Neuron (in vitro differentiated cells): ENCODE measurements at regions not wholly inside any gene's neighbourhood (a gene's known extent, or its start where the extent isn't known, plus 50 kb on each side); places are given as distances from the start of the nearest gene placed in this dataset.

Experiments
- H2AFZ ChIP-seq: one replicate; pipeline ENCODE4 v1.6.1; 2013; ENCODE audit warnings: low read depth, mild to moderate bottlenecking, inconsistent platforms, low read length, moderate library complexity
- H3K27me3 ChIP-seq: one replicate; pipeline ENCODE4 v1.6.1; 2013; ENCODE audit warnings: low read length; ENCODE audit not compliant: insufficient read depth
- H3K36me3 ChIP-seq: one replicate; pipeline ENCODE4 v1.6.1; 2013; ENCODE audit warnings: low read length; ENCODE audit not compliant: insufficient read depth
- H3K4me1 ChIP-seq: one replicate; pipeline ENCODE4 v1.6.1; 2013; ENCODE audit warnings: low read length; ENCODE audit not compliant: insufficient read depth
- H3K4me3 ChIP-seq: 2 replicates; pipeline ENCODE4 v1.5.1; 2013; ENCODE audit warnings: mild to moderate bottlenecking, low read length, moderate library complexity
- H3K9me3 ChIP-seq: one replicate; pipeline ENCODE4 v1.6.1; 2013; ENCODE audit warnings: low read length

- no peaks in the 10 kb centered on the region for H3K27me3 ChIP-seq
- no peaks in the 10 kb centered on the region for H3K4me1 ChIP-seq
- H3K36me3 ChIP-seq: no peaks in the 10 kb centered on the region
- no peak overlapping the region for H2AFZ ChIP-seq
- no peak overlapping the region for H3K4me3 ChIP-seq
- no peaks in the 10 kb centered on the region for H3K9me3 ChIP-seq
Observed at GRCh38 chr2:67055387-67056304, 341.5 kb upstream of the ETAA1 start.

DNA sequence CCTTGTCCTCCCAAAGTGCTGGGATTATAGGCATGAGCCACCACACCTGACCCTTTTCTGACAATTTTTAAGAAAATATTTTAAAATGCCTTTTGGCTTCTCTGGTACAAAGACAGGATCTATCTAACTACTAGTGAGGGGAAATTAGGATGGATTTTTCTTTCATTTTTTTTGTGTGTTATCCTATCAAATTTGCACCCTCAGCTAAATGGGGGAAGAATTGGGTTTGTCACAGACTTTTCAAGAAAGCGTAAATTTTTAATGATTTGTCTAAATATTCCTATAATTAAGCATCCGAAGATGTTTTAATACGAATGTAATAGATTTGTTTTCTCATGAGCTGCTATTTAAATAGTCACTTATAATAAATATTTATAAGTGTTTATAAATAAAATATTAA is 340.0 kb upstream of the ETAA1 start:
- no peaks in the 10 kb centered on the region for H3K27me3 ChIP-seq
- H3K4me1 ChIP-seq: no peaks in the 10 kb centered on the region
- H2AFZ ChIP-seq: no peak overlapping the region
- no peak overlapping the region for H3K4me3 ChIP-seq
- H3K36me3 ChIP-seq: no peaks in the 10 kb centered on the region
- no peaks in the 10 kb centered on the region for H3K9me3 ChIP-seq

GRCh38 chr2:67057901-67058703 is 339.0 kb upstream of the ETAA1 start:
- Histone ChIP-seq H3K9me3 (no peaks in the 10 kb centered on the region), H3K36me3 (no peaks in the 10 kb centered on the region), H3K4me3 (no peak overlapping the region), H3K27me3 (no peaks in the 10 kb centered on the region), H2AFZ (no peak overlapping the region), H3K4me1 (no peaks in the 10 kb centered on the region)

GRCh38 chr2:67065046-67065445 is 332.1 kb upstream of the ETAA1 start:
- Histone ChIP-seq H3K4me1 (no peaks in the 10 kb centered on the region), H3K36me3 (no peaks in the 10 kb centered on the region)

DNA sequence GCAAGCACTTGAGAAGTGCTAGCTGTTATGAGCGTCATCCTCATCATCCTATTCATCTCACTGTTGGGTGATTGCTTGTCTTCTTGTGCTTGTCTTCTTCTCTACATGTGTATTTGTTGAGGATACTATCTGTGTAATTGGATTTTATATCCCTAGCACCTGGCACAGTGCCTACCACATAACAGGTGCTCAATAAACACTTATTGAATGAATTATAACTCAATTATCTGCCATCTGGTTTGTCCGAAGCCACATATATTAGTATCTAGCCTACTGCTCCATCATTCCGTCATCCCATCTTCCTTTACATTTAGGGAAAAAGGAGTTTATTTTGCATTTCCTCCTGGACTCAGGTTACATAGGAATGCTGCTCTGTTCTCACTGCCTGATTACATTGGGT is 330.4 kb upstream of the ETAA1 start:
- H2AFZ ChIP-seq: no peak overlapping the region
- no peaks in the 10 kb centered on the region for H3K27me3 ChIP-seq
- H3K9me3 ChIP-seq: no peaks in the 10 kb centered on the region
- no peak overlapping the region for H3K4me3 ChIP-seq
- no peaks in the 10 kb centered on the region for H3K36me3 ChIP-seq
- H3K4me1 ChIP-seq: no peaks in the 10 kb centered on the region

More at GRCh38 chr2:67065046-67065445, 332.1 kb upstream of the ETAA1 start:
- Histone ChIP-seq H3K27me3 (no peaks in the 10 kb centered on the region), H3K9me3 (no peaks in the 10 kb centered on the region), H3K4me3 (no peak overlapping the region), H2AFZ (no peak overlapping the region)

DNA sequence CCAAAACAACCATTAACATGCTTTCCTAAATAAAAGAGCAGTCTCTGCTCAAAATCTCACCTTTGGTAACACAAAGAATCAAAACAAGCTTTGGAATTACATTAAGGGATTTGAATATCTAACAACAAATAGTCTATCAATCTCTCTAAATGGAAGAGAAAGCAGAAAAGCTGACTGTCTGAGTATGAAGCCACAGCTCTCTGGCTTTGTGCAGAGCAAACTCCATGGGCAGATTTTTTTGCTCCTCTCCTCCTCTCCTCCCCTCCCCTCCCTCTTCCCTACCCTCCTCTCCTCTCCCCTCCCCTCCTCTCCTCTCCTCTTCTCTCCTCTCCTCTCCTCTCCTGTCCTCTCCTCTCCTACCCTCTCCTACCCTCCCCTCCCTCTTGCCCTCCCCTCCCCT is 329.5 kb upstream of the ETAA1 start:
- H3K36me3 ChIP-seq: no peaks in the 10 kb centered on the region
- no peak overlapping the region for H2AFZ ChIP-seq
- no peaks in the 10 kb centered on the region for H3K4me1 ChIP-seq
- no peaks in the 10 kb centered on the region for H3K27me3 ChIP-seq
- no peaks in the 10 kb centered on the region for H3K9me3 ChIP-seq
- H3K4me3 ChIP-seq: no peak overlapping the region

- H3K36me3 ChIP-seq: no peaks in the 10 kb centered on the region
- no peak overlapping the region for H2AFZ ChIP-seq
- no peaks in the 10 kb centered on the region for H3K4me1 ChIP-seq
- H3K9me3 ChIP-seq: no peaks in the 10 kb centered on the region
- H3K4me3 ChIP-seq: no peak overlapping the region
- no peaks in the 10 kb centered on the region for H3K27me3 ChIP-seq
Observed at GRCh38 chr2:67070826-67071225, 326.3 kb upstream of the ETAA1 start.

DNA sequence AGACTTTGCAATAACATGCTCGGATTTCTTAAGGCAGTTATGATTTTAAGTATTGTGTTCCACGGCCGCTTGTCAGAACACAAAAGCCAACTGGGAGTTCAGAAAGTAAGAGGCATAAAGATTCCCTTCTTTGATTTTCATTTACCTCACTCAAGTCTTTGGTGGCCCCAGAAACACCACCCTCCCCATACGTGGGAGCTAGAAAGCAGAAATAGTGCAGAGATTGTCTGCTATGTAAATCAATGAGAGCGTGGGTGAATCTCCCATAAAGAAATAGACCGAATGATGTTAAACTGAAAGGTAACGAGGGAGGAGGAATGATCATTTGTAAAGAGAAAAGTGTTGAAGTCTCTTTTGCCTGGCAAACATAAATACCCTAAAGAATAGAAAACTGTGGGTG is 322.1 kb upstream of the ETAA1 start:
- H3K27me3 ChIP-seq: no peaks in the 10 kb centered on the region
- H2AFZ ChIP-seq: no peak overlapping the region
- H3K4me1 ChIP-seq: no peaks in the 10 kb centered on the region
- H3K36me3 ChIP-seq: no peaks in the 10 kb centered on the region
- no peaks in the 10 kb centered on the region for H3K9me3 ChIP-seq
- H3K4me3 ChIP-seq: no peak overlapping the region

DNA sequence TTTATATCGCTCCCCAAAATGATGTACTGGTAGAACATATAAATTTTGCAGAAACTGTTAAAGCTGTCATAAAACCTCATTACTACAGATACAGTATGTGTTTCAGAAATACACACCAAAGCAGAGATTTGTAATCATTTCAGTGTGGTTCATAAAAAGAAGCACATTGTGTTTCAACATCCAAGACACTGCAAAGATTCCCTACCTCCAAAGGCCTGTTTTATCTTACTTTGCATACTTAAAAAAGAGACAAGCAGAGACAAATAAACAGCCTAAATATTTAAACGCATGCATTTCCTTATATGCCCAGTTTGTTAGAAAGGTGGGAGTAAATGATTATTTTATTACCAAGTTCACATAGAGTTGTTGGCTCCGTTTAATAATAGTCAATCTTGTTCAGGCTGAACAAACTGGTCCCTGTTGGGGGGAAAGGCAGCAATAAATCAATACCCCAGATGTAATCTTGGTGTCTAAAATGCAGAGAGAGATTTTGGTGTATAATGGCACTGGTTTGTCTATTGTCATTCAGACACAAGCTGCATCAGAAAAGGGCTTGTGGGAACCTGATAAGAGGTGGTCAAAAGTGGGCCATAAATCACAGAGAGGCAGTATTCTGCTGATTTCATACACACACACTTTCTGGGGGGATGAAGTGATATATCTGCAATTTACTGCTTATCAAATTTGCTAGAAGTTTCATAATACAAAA is 321.4 kb upstream of the ETAA1 start:
- H3K4me3 ChIP-seq: no peak overlapping the region
- H3K36me3 ChIP-seq: no peaks in the 10 kb centered on the region
- no peaks in the 10 kb centered on the region for H3K4me1 ChIP-seq
- H3K9me3 ChIP-seq: no peaks in the 10 kb centered on the region
- no peak overlapping the region for H2AFZ ChIP-seq
- no peaks in the 10 kb centered on the region for H3K27me3 ChIP-seq

DNA sequence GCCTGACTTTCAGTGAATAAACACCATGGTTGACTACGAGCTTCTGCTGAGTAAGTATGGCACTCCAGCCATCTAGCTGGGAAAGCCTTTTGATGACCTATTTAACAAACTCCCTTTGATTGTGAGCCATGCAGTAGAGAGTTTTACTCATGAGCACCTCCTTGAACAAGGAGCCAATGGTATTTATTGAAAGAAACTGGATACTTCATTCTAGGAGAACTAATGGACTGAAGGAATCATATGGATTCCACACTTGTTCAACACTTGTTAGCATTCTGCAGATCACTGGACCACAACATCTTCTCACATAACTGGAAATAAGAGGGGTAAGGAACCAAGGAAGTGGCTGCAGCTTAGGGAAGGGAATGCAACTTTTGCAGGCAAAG is 320.9 kb upstream of the ETAA1 start:
- no peak overlapping the region for H2AFZ ChIP-seq
- no peaks in the 10 kb centered on the region for H3K36me3 ChIP-seq
- no peak overlapping the region for H3K4me3 ChIP-seq
- H3K9me3 ChIP-seq: no peaks in the 10 kb centered on the region
- no peaks in the 10 kb centered on the region for H3K4me1 ChIP-seq
- H3K27me3 ChIP-seq: no peaks in the 10 kb centered on the region

- H3K27me3 ChIP-seq: no peaks in the 10 kb centered on the region
- H2AFZ ChIP-seq: no peak overlapping the region
- H3K4me1 ChIP-seq: no peaks in the 10 kb centered on the region
- H3K36me3 ChIP-seq: no peaks in the 10 kb centered on the region
- H3K9me3 ChIP-seq: no peaks in the 10 kb centered on the region
- H3K4me3 ChIP-seq: no peak overlapping the region
Observed at GRCh38 chr2:67079729-67080128, 317.4 kb upstream of the ETAA1 start.

DNA sequence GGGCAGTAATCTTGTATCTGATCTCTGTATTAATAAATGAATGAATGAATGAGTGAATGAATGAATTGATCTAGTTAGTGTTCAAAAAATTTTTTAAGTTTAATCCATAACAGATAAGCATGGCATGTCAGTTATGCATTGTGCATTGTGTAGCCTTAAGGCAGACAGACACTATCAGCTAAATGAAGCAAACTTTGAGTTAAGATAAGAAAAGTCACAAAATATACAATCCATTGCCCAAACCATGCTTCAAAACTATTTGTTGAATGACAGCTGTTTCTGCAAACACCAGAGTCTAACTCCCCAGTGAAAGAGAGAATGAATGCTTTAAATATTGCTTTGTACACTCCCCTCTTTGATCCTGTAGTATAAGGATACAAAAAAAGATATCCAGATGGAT is 314.3 kb upstream of the ETAA1 start:
- no peak overlapping the region for H2AFZ ChIP-seq
- H3K36me3 ChIP-seq: no peaks in the 10 kb centered on the region
- H3K4me3 ChIP-seq: no peak overlapping the region
- H3K27me3 ChIP-seq: no peaks in the 10 kb centered on the region
- no peaks in the 10 kb centered on the region for H3K4me1 ChIP-seq
- H3K9me3 ChIP-seq: no peaks in the 10 kb centered on the region

DNA sequence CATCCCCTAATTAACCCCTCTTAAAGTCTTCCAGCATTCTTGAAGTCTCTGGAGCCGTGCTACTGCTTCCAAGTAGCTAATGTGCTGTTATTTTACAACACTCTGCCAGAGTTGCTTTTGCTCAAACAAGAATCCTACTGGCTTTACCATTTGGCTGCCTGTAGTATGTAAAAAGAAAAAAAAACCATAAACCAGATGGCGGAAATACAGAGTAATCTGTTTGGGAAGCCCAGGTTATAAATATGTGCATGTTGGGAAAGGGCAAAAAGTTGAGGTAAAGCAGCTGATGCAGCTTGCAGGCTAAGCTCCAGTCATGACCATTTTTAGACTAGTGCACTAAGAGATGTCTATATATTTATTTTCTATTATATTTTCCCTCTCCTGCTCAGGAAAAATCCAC is 313.2 kb upstream of the ETAA1 start:
- Histone ChIP-seq H3K36me3 (no peaks in the 10 kb centered on the region), H3K4me3 (no peak overlapping the region), H3K27me3 (no peaks in the 10 kb centered on the region), H2AFZ (no peak overlapping the region), H3K9me3 (no peaks in the 10 kb centered on the region), H3K4me1 (no peaks in the 10 kb centered on the region)
